Activated CD8-positive, alpha-beta T cell treated with anti-CD3 and anti-CD28 coated beads, Interleukin-2, amount 10 ng/mL, durations not matched to agents 7 days and 5 days (primary cell): ENCODE measurements at regions not wholly inside any gene's neighbourhood (a gene's known extent, or its start where the extent isn't known, plus 50 kb on each side); places are given as distances from the start of the nearest gene placed in this dataset.
"Not testable (repeated sequence)": the region's sequence is repeated elsewhere in the genome, so short reads cannot be mapped to it uniquely, and the experiment has no call there.

Experiments
- ATAC-seq: fragments of 150-1000 bp; cut with Tn5 transposase; one replicate; pipeline ENCODE4 v1.10.0; 2021; ENCODE audit warnings: moderate library complexity
- CTCF ChIA-PET: fragments of 350-600 bp; sonication (Branson Sonifier 250); formaldehyde crosslinking; loops from one replicate; lab custom pipeline; 2021; ENCODE audit warnings: antibody characterized with exemption; lab: Charles Lee
- POLR2A ChIA-PET: fragments of 350-600 bp; sonication (Branson Sonifier 250); formaldehyde crosslinking; loops from one replicate; lab custom pipeline; 2021; ENCODE audit warnings: antibody characterized with exemption; lab: Charles Lee
- DNase-seq: peaks from one replicate; pipeline ENCODE4 v3.0.0-alpha.2; 2020
- H3K27ac Mint-ChIP-seq: one replicate; pipeline ENCODE4 v1.8.0; 2021; ENCODE audit warnings: mild to moderate bottlenecking, mixed read lengths
- H3K27me3 Mint-ChIP-seq: one replicate; pipeline ENCODE4 v1.8.0; 2021; ENCODE audit warnings: low read depth, mixed read lengths
- H3K36me3 Mint-ChIP-seq: one replicate; pipeline ENCODE4 v1.8.0; 2021; ENCODE audit warnings: low read depth, mixed read lengths
- H3K4me1 Mint-ChIP-seq: one replicate; pipeline ENCODE4 v1.8.0; 2021; ENCODE audit warnings: low read depth, mixed read lengths
- H3K4me3 Mint-ChIP-seq: one replicate; pipeline ENCODE4 v1.8.0; 2021; ENCODE audit warnings: mild to moderate bottlenecking, mixed read lengths
- H3K9me3 Mint-ChIP-seq: one replicate; pipeline ENCODE4 v1.8.0; 2022; ENCODE audit warnings: mixed read lengths; ENCODE audit not compliant: insufficient read depth

DNA sequence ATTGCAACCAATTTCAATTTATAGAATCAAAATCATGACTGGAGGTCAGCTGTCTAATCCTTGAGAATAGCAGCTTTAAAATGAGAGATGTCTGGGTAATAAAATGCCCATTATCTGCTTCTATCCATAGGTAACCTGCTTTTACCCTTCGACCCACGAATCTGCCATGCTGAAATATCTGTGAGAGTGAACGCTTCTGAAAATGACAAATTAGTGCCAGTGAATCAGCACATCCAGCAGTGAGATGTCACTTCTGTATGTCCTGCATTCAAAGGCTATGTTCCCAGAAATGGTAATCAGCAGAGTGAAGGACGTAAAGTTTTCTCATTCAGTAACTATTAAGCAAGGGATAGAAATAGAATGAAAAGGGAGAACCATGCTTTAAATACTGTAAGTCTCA, 532.4 kb upstream of the ITGA1 start:
- ATAC-seq (no peak), DNase-seq (no peak)
- ChIA-PET POLR2A (no interaction called here), CTCF (interaction anchor here (0.6 kb wide), 1 partner anchor 195 kb away, joined by 4 read pairs; no protein-coding TSS in a partner anchor)
- H3K36me3 Mint-ChIP-seq = no peaks in the 10 kb centered on the region
- H3K27me3 Mint-ChIP-seq = no peaks in the 10 kb centered on the region
- H3K4me1 Mint-ChIP-seq = no peaks in the 10 kb centered on the region
- no peaks in the 10 kb centered on the region for H3K9me3 Mint-ChIP-seq
- H3K27ac Mint-ChIP-seq = no peak overlapping the region
- H3K4me3 Mint-ChIP-seq = no peak overlapping the region

DNA sequence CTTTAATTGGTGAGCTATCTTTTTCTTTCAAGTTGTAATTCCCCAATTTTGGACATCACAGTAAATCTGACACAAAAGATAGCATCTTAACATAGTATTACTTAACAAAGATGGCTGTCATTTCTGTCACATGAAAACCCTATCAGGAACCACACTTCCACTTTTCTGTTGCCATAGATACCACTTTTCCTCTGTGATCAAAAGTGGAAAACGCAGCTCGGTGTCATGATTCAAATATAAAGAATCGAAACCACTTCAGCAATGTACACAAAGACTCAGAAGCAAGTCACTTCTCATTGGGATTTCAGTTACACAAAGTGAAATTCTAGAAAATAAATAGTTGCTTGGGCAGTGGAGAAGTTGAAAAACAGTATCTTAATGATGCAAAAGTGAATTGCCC, 524.9 kb upstream of the ITGA1 start:
- H3K27me3 Mint-ChIP-seq = no peaks in the 10 kb centered on the region
- H3K4me3 Mint-ChIP-seq = no peak overlapping the region
- H3K27ac Mint-ChIP-seq = no peak overlapping the region
- no peaks in the 10 kb centered on the region for H3K4me1 Mint-ChIP-seq
- CTCF ChIA-PET = no interaction called here
- ATAC-seq (no peak), DNase-seq (no peak)
- no peaks in the 10 kb centered on the region for H3K9me3 Mint-ChIP-seq
- POLR2A ChIA-PET = no interaction called here
- H3K36me3 Mint-ChIP-seq = no peaks in the 10 kb centered on the region

DNA sequence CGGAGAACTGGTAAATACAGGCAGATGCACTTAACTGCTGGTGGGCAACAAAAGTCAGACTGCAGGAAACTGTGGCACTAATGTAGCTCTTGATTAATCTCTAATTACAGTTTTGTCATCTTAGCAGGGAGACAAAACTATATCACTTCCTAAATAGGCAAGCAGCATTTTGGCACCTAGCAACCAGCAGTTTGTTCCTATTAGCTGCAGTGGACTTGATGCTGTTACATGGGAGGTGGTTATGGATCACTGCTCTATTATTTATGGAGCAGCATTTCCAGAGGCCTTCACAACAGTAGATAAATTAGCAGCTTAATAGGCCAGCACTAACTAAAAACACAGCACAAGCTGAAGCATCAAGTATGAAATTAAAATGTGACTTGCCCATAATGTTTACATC, 518.3 kb upstream of the ITGA1 start:
- DNase-seq (no peak), ATAC-seq (no peak)
- ChIA-PET POLR2A (no interaction called here), CTCF (no interaction called here)
- H3K9me3 Mint-ChIP-seq = no peaks in the 10 kb centered on the region
- no peaks in the 10 kb centered on the region for H3K4me1 Mint-ChIP-seq
- H3K36me3 Mint-ChIP-seq = no peaks in the 10 kb centered on the region
- H3K27ac Mint-ChIP-seq = no peak overlapping the region
- H3K4me3 Mint-ChIP-seq = no peak overlapping the region
- H3K27me3 Mint-ChIP-seq = no peaks in the 10 kb centered on the region

DNA sequence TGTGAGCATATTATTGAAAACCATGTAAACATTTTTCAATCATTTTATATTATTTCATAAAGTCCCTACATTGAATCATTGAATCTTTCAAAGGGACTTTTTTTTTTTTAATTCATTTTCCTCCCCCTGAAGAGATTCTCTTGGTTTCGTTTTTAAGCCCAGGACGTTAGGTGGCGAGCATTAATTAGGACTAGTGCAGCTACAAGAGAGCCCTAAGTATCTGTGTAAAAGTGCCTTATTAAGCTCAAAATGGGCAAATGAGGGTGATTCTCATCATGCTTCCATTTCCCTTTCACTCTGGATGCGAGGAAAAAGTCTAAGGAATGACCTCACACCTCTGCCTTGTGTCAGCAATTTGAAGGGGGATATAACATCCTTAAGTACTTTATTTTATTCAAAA, 517.9 kb upstream of the ITGA1 start:
- H3K9me3 Mint-ChIP-seq = no peaks in the 10 kb centered on the region
- H3K27ac Mint-ChIP-seq = no peak overlapping the region
- H3K4me3 Mint-ChIP-seq = no peak overlapping the region
- ChIA-PET CTCF (no interaction called here), POLR2A (no interaction called here)
- DNase-seq = no peak
- H3K36me3 Mint-ChIP-seq = no peaks in the 10 kb centered on the region
- ATAC-seq = no peak
- no peaks in the 10 kb centered on the region for H3K27me3 Mint-ChIP-seq
- H3K4me1 Mint-ChIP-seq = no peaks in the 10 kb centered on the region

DNA sequence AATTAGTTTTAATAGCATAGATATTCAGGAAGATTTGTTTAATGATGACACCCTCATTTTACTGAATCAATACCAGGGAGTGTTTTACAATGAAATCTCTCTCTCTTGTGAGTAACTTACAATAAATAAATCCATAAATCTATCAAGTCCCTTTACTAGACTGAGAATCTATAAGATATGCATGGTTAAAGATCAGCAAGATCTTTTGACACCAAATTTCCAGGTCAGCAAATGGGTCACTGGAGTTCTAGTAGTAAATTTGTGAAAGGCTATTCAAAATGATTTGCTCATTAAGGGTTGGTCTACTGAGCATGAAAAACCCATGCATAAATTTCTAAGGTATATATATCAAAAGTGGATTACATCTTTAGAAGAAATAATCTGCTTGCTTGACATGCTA, 512.1 kb upstream of the ITGA1 start:
- H3K9me3 Mint-ChIP-seq = no peaks in the 10 kb centered on the region
- no peaks in the 10 kb centered on the region for H3K4me1 Mint-ChIP-seq
- CTCF ChIA-PET = no interaction called here
- POLR2A ChIA-PET = no interaction called here
- H3K36me3 Mint-ChIP-seq = no peaks in the 10 kb centered on the region
- no peaks in the 10 kb centered on the region for H3K27me3 Mint-ChIP-seq
- H3K4me3 Mint-ChIP-seq = no peak overlapping the region
- DNase-seq = no peak
- ATAC-seq = no peak
- no peak overlapping the region for H3K27ac Mint-ChIP-seq

DNA sequence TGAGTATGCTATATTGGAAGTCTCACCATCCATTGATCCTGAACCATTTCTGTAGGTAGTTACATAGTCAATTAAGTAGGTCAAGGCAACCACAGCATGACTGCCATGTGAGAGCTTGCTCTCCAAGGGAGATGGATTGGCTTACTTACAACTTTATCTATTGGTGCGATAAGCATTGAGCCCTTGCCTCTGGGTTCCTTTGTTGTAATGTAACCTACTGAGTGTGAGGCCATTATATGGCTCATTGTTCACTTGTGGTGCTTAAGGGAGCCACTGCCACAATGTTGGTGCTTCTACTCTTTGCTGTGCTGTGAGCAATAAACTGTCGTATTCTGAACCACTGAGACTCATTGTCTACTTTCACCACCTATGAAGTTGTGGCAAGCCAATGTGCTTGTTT, 510.6 kb upstream of the ITGA1 start:
- DNase-seq = no peak
- no peak for ATAC-seq
- Mint-ChIP-seq H3K27me3 (no peaks in the 10 kb centered on the region), H3K4me1 (no peaks in the 10 kb centered on the region), H3K4me3 (no peak overlapping the region), H3K36me3 (no peaks in the 10 kb centered on the region), H3K27ac (no peak overlapping the region), H3K9me3 (no peaks in the 10 kb centered on the region)
- ChIA-PET POLR2A (no interaction called here), CTCF (no interaction called here)

DNA sequence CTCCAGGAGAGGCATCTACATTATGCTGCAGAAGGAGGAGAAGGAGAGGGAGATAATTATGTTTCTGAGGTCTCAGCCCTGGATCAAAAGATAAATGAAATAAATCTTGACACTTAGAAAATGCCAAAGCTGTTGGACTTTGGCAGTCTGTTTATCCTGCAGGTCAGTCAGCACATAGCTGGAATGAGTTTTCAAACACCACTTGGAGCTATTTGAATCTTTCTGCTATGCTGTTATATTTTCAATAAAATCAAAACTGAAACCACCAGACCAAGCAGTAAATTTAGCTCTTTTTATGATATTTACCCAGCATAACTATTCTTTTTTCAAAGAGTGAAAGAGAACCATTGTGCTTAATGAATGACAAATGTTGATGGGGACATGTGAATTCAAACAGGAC, 505.1 kb upstream of the ITGA1 start:
- ATAC-seq = no peak
- H3K4me3 Mint-ChIP-seq = no peak overlapping the region
- POLR2A ChIA-PET = no interaction called here
- no peaks in the 10 kb centered on the region for H3K36me3 Mint-ChIP-seq
- no peaks in the 10 kb centered on the region for H3K4me1 Mint-ChIP-seq
- H3K27me3 Mint-ChIP-seq = no peaks in the 10 kb centered on the region
- DNase-seq = no peak
- CTCF ChIA-PET = no interaction called here
- no peak overlapping the region for H3K27ac Mint-ChIP-seq
- no peaks in the 10 kb centered on the region for H3K9me3 Mint-ChIP-seq

DNA sequence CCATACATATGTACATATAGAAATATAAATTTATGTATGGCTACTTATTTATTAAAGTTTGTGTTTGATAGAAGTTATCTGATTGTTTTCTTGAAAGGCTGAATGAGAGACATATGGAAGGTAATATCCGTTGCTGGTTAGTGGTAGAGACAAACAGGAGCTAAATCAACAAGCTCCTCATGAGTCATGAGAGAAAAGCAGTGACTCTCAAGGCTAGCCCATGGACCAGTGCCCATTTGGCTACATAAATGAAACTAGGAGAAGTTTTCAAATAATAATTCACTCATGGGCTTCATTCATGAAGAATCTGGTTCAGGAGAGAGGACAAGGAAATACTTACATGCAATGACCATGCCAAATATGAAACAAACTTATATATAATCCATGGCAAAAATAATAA, 504.5 kb upstream of the ITGA1 start:
- H3K36me3 Mint-ChIP-seq = no peaks in the 10 kb centered on the region
- no peak for ATAC-seq
- H3K9me3 Mint-ChIP-seq = no peaks in the 10 kb centered on the region
- POLR2A ChIA-PET = no interaction called here
- no peaks in the 10 kb centered on the region for H3K27me3 Mint-ChIP-seq
- no peak for DNase-seq
- CTCF ChIA-PET = no interaction called here
- no peak overlapping the region for H3K4me3 Mint-ChIP-seq
- H3K4me1 Mint-ChIP-seq = no peaks in the 10 kb centered on the region
- no peak overlapping the region for H3K27ac Mint-ChIP-seq

DNA sequence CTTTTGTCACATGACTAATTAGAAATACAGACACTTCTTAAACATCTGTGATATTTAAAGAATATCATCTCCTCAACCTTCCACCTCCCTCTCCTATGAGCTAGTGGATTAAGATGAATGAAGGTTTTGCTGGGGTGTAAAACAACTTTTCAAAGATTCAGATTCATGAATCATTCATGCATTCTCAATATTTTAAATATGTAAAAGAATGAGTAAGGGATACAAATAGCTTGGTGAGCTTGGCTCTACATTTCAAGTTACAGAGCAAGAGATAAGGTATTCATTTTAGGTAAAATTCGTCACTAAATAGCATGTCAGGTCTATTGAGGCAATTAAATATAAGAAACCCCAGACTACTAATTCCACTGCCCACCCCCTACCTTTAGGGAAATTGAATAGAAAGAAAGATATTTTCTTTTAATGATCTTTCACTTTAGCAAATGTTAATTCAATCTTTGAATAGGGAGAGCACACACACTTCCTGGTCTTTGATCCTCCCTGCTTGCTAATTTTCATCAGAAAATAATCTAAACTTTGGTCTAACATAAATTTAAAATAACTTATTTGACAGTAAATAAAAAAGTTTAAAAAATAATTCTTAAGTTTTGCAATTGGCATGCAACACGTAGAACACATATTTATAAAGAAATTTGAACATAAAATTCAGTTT, 486.9 kb upstream of the ITGA1 start:
- no peak for ATAC-seq
- Mint-ChIP-seq H3K27ac (no peak overlapping the region), H3K27me3 (no peaks in the 10 kb centered on the region), H3K4me3 (no peak overlapping the region), H3K36me3 (no peaks in the 10 kb centered on the region), H3K9me3 (peaks cover 9% of the 10 kb centered on the region), H3K4me1 (no peaks in the 10 kb centered on the region)
- ChIA-PET POLR2A (no interaction called here), CTCF (no interaction called here)
- no peak for DNase-seq

DNA sequence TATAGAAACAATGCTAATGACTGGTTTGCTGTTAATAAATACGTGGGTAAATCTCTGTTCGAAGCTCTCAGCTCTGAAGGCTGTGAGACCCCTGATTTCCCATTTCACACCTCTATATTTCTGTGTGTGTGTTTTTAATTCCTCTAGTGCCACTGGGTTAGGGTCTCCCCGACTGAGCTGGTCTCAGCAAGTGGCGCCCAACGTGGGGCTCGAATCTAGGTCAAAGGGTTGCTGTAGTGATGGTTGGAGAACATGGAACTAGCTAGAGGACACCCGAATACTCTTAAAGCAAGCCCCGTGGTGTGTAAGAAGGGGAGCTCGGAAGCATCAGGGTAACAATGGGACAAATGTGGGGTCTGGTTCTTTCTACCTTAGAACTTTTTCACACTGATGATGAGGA, 482.9 kb upstream of the ITGA1 start:
- POLR2A ChIA-PET, H3K36me3 Mint-ChIP-seq, H3K4me3 Mint-ChIP-seq, H3K27me3 Mint-ChIP-seq, H3K4me1 Mint-ChIP-seq, CTCF ChIA-PET, H3K27ac Mint-ChIP-seq, DNase-seq, ATAC-seq: not testable (repeated sequence)
- peaks cover 26% of the 10 kb centered on the region for H3K9me3 Mint-ChIP-seq

DNA sequence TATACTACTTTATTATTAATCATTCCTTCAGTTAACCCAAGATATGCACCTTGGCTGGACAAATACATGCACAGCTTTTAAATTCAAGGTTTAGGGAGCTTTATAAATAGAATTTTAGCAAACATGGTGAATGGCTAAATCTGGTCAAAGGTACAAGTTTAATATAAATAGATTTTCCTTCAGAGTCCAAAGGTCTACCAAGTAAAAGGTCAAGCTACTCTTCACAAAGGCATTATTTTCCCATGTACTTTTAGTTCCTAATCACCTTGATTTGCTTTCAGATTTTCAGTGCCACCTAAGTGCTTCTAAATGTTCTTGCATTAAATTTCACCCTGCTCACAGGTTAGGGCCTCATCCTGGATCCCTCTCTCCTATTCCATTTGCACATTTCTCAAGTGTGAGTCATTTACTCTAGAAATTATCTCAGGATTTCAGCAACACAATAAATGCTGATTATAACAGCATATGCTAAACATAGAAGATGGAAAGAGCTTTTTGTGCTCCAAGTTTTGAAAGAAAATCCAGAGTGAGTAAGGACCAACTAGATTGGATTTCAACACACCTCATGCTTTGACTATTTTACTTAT, 459.4 kb upstream of the ITGA1 start:
- CTCF ChIA-PET = no interaction called here
- Mint-ChIP-seq H3K27me3 (no peaks in the 10 kb centered on the region), H3K27ac (no peak overlapping the region), H3K4me3 (no peak overlapping the region), H3K9me3 (no peaks in the 10 kb centered on the region), H3K4me1 (no peaks in the 10 kb centered on the region), H3K36me3 (no peaks in the 10 kb centered on the region)
- ATAC-seq (no peak), DNase-seq (no peak)
- POLR2A ChIA-PET = no interaction called here

DNA sequence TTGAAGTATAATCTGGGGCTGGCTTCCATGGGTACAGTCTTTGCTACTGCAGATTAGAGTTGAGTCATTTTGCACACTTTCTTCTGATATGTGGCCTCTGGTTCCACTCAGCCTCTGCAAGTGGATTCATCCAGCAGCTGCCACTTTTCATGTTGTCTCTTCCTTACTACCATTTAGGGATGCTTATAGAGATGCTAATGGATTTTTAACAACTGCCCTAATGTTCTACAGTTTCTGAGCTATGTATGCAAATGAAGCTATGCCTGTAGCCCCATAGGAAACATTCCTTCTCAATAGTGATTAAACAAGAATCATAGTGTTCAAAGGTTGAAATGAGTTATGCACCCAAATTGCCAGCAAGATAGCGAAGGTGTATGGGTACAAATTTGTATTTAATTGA, 456.0 kb upstream of the ITGA1 start:
- Mint-ChIP-seq H3K4me1 (no peaks in the 10 kb centered on the region), H3K36me3 (no peaks in the 10 kb centered on the region), H3K9me3 (no peaks in the 10 kb centered on the region), H3K4me3 (no peak overlapping the region), H3K27me3 (no peaks in the 10 kb centered on the region), H3K27ac (no peak overlapping the region)
- CTCF ChIA-PET = no interaction called here
- POLR2A ChIA-PET = no interaction called here
- DNase-seq (no peak), ATAC-seq (no peak)

DNA sequence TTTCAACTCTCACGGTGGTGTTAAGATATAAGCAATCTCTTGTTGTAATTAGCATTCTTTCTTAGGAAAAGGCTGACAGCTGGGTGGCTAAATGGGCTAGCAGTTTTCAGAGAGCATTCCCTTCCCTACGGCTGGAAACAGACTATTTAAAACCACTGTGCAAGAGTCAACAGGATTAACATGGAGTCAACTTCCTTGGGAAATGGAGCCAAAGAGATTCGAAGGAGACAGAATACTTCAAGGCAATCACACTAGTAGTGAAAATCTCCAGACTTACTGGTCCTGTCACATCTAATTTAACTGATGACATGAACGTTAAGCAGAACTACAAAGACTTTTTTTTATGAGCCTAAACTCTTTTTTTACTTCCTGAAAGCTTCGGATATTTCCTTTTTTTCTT, 453.3 kb upstream of the ITGA1 start:
- no peaks in the 10 kb centered on the region for H3K4me1 Mint-ChIP-seq
- DNase-seq (no peak), ATAC-seq (no peak)
- H3K27me3 Mint-ChIP-seq = no peaks in the 10 kb centered on the region
- H3K27ac Mint-ChIP-seq = no peak overlapping the region
- H3K4me3 Mint-ChIP-seq = no peak overlapping the region
- CTCF ChIA-PET = no interaction called here
- H3K9me3 Mint-ChIP-seq = no peaks in the 10 kb centered on the region
- POLR2A ChIA-PET = no interaction called here
- H3K36me3 Mint-ChIP-seq = no peaks in the 10 kb centered on the region
